GM10266 (cell line): ENCODE measurements at regions not wholly inside any gene's neighbourhood (a gene's known extent, or its start where the extent isn't known, plus 50 kb on each side); places are given as distances from the start of the nearest gene placed in this dataset.

Source experiments
- DNase-seq: peaks from one replicate; pipeline ENCODE4 v3.0.0; 2012; ENCODE audit errors: extremely low spot score
- TF ChIP-seq, protein P1 (sequence below): IDR thresholded peaks from 2 replicates; pipeline ENCODE4 v1.5.1; 2012; ENCODE audit warnings: mild to moderate bottlenecking, low read depth; ENCODE audit not compliant: control insufficient read depth, insufficient read depth; ENCODE audit errors: missing control alignments

DNA sequence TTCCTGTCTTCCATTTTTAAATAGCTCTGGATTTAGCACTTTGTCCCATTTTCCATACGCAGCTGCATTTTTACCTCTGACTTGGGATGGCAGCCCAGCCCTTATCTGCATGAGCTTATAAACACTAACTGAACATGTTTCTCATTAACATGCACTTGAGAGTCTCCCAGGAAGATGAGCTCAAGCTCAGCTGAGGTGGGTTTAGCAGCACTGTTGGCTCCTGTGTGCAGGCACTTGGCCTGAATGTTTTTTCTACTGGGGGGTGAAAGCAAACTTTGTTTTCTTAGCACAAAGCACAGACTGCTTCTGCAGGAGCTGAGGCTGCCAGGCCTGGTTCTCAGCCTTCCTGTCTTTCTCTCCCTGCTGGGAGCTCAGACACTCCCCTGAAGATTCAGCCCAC lies 1093.6 kb upstream of the AUTS2 start:
- no peak for DNase-seq

GRCh38 chr7:68505721-68506120 lies 1092.6 kb upstream of the AUTS2 start:
- TF ChIP-seq, protein P1, sequence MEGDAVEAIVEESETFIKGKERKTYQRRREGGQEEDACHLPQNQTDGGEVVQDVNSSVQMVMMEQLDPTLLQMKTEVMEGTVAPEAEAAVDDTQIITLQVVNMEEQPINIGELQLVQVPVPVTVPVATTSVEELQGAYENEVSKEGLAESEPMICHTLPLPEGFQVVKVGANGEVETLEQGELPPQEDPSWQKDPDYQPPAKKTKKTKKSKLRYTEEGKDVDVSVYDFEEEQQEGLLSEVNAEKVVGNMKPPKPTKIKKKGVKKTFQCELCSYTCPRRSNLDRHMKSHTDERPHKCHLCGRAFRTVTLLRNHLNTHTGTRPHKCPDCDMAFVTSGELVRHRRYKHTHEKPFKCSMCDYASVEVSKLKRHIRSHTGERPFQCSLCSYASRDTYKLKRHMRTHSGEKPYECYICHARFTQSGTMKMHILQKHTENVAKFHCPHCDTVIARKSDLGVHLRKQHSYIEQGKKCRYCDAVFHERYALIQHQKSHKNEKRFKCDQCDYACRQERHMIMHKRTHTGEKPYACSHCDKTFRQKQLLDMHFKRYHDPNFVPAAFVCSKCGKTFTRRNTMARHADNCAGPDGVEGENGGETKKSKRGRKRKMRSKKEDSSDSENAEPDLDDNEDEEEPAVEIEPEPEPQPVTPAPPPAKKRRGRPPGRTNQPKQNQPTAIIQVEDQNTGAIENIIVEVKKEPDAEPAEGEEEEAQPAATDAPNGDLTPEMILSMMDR: no peak
- DNase-seq: no peak

More for the DNA sequence above, 1093.6 kb upstream of the AUTS2 start:
- TF ChIP-seq, protein P1: no peak

DNA sequence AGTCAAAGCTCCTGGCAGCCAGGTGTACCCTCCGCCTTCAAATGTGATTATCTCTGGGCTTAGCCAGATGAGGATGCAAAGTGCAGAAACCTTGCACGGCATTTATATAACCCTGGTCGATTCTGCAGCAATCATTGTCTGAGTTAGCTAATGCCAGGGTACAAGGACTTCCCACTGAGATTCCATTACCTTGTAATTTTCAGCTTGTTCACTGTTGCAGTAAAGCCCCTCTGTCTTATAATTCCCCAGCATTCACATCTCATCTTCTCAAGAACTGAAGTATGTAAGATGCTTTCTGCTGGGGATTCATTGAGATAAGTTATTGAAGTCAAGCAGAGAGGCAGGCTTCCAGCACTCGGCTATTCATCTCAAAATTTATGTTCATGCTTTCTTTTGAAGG lies 1090.6 kb upstream of the AUTS2 start:
- DNase-seq: no peak
- TF ChIP-seq, protein P1: no peak

DNA sequence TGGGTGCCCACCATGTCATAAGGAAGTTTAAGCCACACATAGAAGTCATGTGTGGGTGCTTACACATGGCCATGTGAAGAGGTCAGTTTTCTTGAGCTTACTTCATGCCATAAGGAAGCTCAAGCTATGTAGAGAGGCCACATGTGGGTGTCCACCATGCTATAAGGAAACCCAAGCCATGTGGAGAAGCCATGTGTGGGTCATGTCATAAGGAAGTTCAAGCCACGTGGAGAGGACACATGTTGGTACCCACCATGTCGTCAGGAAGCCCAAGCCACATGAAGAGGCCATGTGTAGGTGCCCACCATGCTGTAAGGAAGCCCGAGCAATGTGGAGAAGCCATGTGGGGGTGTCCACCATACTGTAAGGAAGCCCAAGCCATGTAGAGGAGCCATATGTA lies 1089.2 kb upstream of the AUTS2 start:
- TF ChIP-seq, protein P1: no peak
- no peak for DNase-seq

- no peak for DNase-seq
- TF ChIP-seq, protein P1: no peak
Measured at GRCh38 chr7:68509603-68510002, 1088.7 kb upstream of the AUTS2 start.

- TF ChIP-seq, protein P1: no peak
Measured at GRCh38 chr7:68511281-68511680, 1087.0 kb upstream of the AUTS2 start.

DNA sequence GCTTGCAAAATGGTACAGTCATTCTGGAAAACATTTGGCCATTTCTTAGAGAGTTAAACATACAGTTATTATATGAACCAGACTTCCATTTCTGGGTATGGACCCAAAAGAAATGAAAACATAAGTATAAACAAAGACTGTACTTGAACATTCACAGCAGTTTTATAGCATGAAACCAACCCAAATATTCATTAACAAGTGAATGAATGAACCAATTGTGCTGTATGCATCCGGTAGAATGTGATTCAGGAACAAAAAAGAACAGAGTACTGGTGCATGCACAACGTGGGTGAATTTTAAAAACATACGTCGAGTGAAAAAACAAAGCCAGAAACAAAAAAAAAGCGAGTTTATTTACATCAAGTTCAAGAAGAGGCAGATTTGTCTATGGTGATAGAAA lies 1085.8 kb upstream of the AUTS2 start:
- DNase-seq: no peak
- TF ChIP-seq, protein P1: no peak

More at GRCh38 chr7:68511281-68511680, 1087.0 kb upstream of the AUTS2 start:
- DNase-seq: no peak
